Tibial nerve (tissue), 4 donors: ENCODE measurements at regions not wholly inside any gene's neighbourhood (a gene's known extent, or its start where the extent isn't known, plus 50 kb on each side); places are given as distances from the start of the nearest gene placed in this dataset.

Experiments
- CTCF ChIP-seq, 5 experiments: fragments of 200-600 bp in 3 of 5; fragments of 450-650 bp in 2 of 5; sonication (generic) in 3 of 5; IDR thresholded peaks; one replicate each; pipeline ENCODE4 v1.5.1; 2016 to 2019; ENCODE audit warnings: antibody characterized with exemption in 5 of 5, mild to moderate bottlenecking in 3 of 5, moderate library complexity in 2 of 5
- EP300 ChIP-seq, 2 donors: sonication (generic); formaldehyde crosslinking; IDR thresholded peaks; one replicate each; pipeline ENCODE4 v1.6.1; 2017; ENCODE audit warnings: antibody characterized with exemption in 2 of 2, mild to moderate bottlenecking in 1 of 2

DNA sequence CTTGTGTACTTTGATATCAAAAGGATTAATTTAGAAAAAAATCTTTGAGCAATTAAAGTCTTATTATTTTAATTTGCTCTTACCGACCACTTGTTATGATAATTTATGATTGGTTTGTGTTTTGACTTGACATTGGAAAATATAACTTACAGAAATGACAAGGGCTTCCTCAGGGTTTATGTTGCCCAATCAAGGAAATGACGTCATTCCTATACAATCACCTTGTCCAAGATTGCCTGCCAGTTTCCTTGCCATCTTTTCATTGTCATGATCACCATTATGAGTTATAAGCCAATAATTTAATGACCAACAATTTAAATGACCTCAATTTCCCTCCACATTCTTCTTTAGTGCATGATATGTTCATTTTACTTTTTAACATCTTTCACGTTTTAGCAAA, 351.8 kb upstream of the TMEFF2 start:
- TF ChIP-seq CTCF (IDR thresholded peaks at IDR 0.05) (no peak), EP300 (IDR thresholded peaks at IDR 0.05) (no peak)
